Peyer's patch (tissue), 4 donors: ENCODE measurements at regions not wholly inside any gene's neighbourhood (a gene's known extent, or its start where the extent isn't known, plus 50 kb on each side); places are given as distances from the start of the nearest gene placed in this dataset.

ENCODE experiments used
- DNase-seq, 3 donors: peaks; one replicate each; pipeline ENCODE4 v3.0.0-alpha.2; 2017 to 2019
- H3K27ac ChIP-seq, 4 donors: fragments of 200-600 bp; sonication (generic); one replicate each; pipeline ENCODE4 v1.5.1; 2016 to 2019
- H3K27me3 ChIP-seq, 2 donors: fragments of 200-600 bp; sonication (generic); one replicate each; pipeline ENCODE4 v1.5.1; 2019
- H3K36me3 ChIP-seq, 3 donors: fragments of 200-600 bp; sonication (generic); one replicate each; pipeline ENCODE4 v1.5.1; 2016 to 2019
- H3K4me1 ChIP-seq, 4 donors: fragments of 200-600 bp; sonication (generic); one replicate each; pipeline ENCODE4 v1.5.1; 2016 to 2019
- H3K4me3 ChIP-seq, 4 donors: fragments of 200-600 bp; sonication (generic); 1 replicate in 3 of 4; 2 replicates in 1 of 4; pipeline ENCODE4 v1.5.1; 2016 to 2019; ENCODE audit warnings: mild to moderate bottlenecking in 1 of 4
- H3K9me3 ChIP-seq, 4 donors: fragments of 200-600 bp; sonication (generic); one replicate each; pipeline ENCODE4 v1.5.1; 2016 to 2019; ENCODE audit warnings: mild to moderate bottlenecking in 1 of 4
- POLR2A ChIP-seq, 2 donors: fragments of 450-650 bp; IDR thresholded peaks; one replicate each; pipeline ENCODE4 v1.5.1; 2017; ENCODE audit warnings: antibody characterized with exemption in 2 of 2, mild to moderate bottlenecking in 2 of 2, moderate library complexity in 2 of 2
- TF ChIP-seq, protein P1 (sequence below), 6 experiments: fragments of 450-650 bp in 4 of 6; fragments of 200-600 bp in 2 of 6; sonication (generic) in 1 of 6; IDR thresholded peaks; one replicate each; pipeline ENCODE4 v1.5.1; 2017 to 2019; ENCODE audit warnings: antibody characterized with exemption in 6 of 6, mild to moderate bottlenecking in 3 of 6, moderate library complexity in 1 of 6

DNA sequence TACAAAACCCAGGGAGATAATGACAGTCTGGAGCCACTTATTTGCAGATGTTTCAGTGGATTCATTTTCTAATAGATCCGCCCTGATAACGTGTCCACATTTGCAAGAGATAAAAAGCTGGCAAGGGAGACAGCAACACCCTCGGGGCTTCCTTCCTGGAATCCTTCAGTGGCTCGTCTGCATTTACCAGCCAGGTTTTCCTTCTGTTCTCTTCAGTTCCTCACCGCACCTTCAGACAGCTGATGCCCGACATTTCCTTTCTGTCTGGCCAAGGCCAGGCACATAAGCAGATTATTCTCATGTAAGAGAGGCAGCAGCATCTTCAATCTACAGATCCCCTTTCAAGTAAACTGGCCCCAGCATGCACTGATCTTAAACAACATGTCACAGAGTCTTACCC, 56.2 kb upstream of the SPATA12 start:
- H3K4me3 ChIP-seq: no peak overlapping the region
- no peak for DNase-seq
- TF ChIP-seq, protein P1, sequence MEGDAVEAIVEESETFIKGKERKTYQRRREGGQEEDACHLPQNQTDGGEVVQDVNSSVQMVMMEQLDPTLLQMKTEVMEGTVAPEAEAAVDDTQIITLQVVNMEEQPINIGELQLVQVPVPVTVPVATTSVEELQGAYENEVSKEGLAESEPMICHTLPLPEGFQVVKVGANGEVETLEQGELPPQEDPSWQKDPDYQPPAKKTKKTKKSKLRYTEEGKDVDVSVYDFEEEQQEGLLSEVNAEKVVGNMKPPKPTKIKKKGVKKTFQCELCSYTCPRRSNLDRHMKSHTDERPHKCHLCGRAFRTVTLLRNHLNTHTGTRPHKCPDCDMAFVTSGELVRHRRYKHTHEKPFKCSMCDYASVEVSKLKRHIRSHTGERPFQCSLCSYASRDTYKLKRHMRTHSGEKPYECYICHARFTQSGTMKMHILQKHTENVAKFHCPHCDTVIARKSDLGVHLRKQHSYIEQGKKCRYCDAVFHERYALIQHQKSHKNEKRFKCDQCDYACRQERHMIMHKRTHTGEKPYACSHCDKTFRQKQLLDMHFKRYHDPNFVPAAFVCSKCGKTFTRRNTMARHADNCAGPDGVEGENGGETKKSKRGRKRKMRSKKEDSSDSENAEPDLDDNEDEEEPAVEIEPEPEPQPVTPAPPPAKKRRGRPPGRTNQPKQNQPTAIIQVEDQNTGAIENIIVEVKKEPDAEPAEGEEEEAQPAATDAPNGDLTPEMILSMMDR (IDR thresholded peaks at IDR 0.05): no peak
- TF ChIP-seq POLR2A (IDR thresholded peaks at IDR 0.05): no peak

DNA sequence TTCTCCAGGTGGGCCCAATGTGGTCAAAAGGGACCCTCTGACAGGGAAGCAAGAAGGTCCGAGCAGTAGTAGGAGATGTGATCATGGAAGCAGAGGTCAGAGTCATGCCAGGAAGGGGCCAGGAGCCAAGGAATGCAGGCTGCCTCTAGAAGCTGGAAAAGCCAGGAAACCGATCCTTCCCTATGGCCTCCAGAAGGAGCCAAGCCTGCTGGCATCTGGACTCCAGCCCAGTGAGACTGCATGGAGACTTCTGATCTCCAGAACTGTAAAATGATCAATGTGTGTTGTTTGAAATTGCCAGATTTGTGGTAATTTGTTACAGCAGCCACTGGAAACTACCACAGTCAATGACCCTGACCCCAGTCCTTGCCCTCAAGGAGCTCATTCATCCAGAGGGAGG, 56.8 kb upstream of the SPATA12 start:
- no peaks in the 10 kb centered on the region for H3K27me3 ChIP-seq
- H3K27ac ChIP-seq: no peak overlapping the region
- no peaks in the 10 kb centered on the region for H3K36me3 ChIP-seq
- no peak overlapping the region for H3K4me3 ChIP-seq
- no peaks in the 10 kb centered on the region for H3K9me3 ChIP-seq
- peaks cover 0 to 23% (median 0%) of the 10 kb centered on the region in 4 donors for H3K4me1 ChIP-seq
- DNase-seq: no peak
- TF ChIP-seq POLR2A (IDR thresholded peaks at IDR 0.05): no peak
- TF ChIP-seq, protein P1 (IDR thresholded peaks at IDR 0.05): no peak

More for the DNA sequence above, 56.2 kb upstream of the SPATA12 start:
- Histone ChIP-seq H3K4me1 (peaks cover 0 to 23% (median 0%) of the 10 kb centered on the region in 4 donors), H3K9me3 (no peaks in the 10 kb centered on the region), H3K27me3 (no peaks in the 10 kb centered on the region), H3K36me3 (no peaks in the 10 kb centered on the region), H3K27ac (no peak overlapping the region)

DNA sequence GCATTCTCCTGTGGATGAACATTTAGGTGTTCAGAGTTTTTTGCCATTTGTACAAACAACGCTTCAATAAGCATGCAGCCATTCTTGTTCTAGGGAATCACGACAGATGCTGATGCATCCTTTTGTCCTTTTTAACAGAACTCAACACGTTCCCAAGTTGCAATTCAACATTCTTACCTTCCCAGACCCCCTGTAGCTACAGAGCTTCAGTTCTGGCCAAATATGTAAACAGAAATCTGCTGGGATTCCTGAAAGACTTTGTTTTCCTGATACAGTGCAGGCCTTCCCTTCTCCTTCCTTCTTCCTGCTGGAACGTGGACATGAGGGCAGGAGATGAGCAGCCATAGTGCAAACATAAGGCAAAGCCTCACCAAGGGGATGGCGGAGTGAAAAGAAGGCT, 59.1 kb upstream of the SPATA12 start:
- Histone ChIP-seq H3K4me3 (no peak overlapping the region), H3K4me1 (peaks cover 0 to 4% (median 0%) of the 10 kb centered on the region in 4 donors), H3K36me3 (no peaks in the 10 kb centered on the region), H3K9me3 (no peaks in the 10 kb centered on the region), H3K27me3 (no peaks in the 10 kb centered on the region), H3K27ac (no peak overlapping the region)
- TF ChIP-seq POLR2A (IDR thresholded peaks at IDR 0.05): no peak
- TF ChIP-seq, protein P1 (IDR thresholded peaks at IDR 0.05): no peak
- DNase-seq: no peak

DNA sequence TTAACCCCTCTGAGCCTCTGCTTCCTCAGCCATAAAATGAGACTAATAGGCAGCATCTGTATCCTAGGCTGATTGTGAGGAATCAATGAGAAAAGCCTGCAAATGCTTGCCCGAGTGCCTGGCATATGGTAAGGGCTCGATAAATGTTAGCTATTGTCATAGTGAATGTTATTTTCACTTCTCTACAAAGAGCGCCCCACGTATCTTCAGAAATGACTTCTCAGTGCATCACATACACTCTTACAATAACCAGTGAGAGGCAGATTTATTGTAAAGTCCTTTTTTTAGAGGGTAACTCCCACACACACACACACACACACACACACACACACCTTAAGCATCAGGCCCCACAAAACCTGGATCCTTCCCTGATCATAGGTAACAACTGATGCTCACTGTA, 60.5 kb upstream of the SPATA12 start:
- no peaks in the 10 kb centered on the region for H3K36me3 ChIP-seq
- no peaks in the 10 kb centered on the region for H3K9me3 ChIP-seq
- DNase-seq: no peak
- H3K27me3 ChIP-seq: no peaks in the 10 kb centered on the region
- no peak for TF ChIP-seq POLR2A (IDR thresholded peaks at IDR 0.05)
- TF ChIP-seq, protein P1 (IDR thresholded peaks at IDR 0.05): no peak
- no peaks in the 10 kb centered on the region for H3K4me1 ChIP-seq
- H3K4me3 ChIP-seq: no peak overlapping the region
- H3K27ac ChIP-seq: no peak overlapping the region

DNA sequence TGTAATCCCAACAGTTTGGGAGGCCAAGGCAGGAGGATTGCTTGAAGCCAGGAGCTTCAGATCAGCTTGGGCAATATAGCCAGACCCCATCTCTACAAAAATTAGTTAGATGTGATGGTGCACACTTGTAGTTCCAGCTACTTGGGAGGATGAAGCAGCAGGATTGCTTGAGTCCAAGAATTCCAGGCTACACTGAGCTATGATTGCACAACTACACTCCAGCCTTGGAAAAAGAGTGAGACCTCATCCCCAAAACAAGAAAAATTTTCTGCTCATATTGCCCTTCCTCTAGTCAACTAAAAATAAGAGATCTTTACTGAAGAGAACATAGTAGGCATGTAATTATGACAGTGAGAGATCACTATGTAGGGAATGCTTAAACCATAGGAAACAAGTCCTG, 60.9 kb upstream of the SPATA12 start:
- Histone ChIP-seq H3K9me3 (no peaks in the 10 kb centered on the region), H3K27me3 (no peaks in the 10 kb centered on the region), H3K4me3 (no peak overlapping the region), H3K27ac (no peak overlapping the region), H3K4me1 (no peaks in the 10 kb centered on the region), H3K36me3 (no peaks in the 10 kb centered on the region)
- TF ChIP-seq POLR2A (IDR thresholded peaks at IDR 0.05): no peak
- TF ChIP-seq, protein P1 (IDR thresholded peaks at IDR 0.05): no peak
- DNase-seq: no peak

DNA sequence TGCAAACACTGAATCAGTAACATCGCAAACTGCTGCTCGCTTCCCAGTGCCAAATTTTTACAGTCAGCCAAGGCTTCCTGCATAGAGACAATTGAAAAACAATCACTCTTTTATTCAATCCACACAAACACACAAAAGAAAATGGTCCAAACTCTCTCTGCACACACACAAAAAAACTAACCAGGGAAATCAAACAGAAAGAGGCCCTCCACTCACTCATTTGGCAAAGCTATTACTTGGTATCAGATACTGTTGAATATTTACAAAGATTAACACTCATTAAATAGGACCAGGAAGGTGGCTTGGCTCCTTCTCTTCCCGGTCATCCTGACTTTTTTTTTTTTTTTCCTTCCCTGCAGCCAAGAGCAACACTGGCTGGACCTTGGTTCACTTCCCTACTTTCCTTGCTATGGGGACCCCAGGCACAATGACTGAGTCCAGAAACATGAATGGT, 62.4 kb upstream of the SPATA12 start:
- no peaks in the 10 kb centered on the region for H3K9me3 ChIP-seq
- H3K27ac ChIP-seq: no peak overlapping the region
- TF ChIP-seq POLR2A (IDR thresholded peaks at IDR 0.05): no peak
- TF ChIP-seq, protein P1 (IDR thresholded peaks at IDR 0.05): no peak
- no peaks in the 10 kb centered on the region for H3K36me3 ChIP-seq
- no peaks in the 10 kb centered on the region for H3K4me1 ChIP-seq
- H3K4me3 ChIP-seq: no peak overlapping the region
- H3K27me3 ChIP-seq: no peaks in the 10 kb centered on the region
- DNase-seq: no peak
